ENCODE measurements at regions not wholly inside any gene's neighbourhood (a gene's known extent, or its start where the extent isn't known, plus 50 kb on each side); places are given as distances from the start of the nearest gene placed in this dataset.
"Not testable (repeated sequence)": the region's sequence is repeated elsewhere in the genome, so short reads cannot be mapped to it uniquely, and the experiment has no call there.

DNA sequence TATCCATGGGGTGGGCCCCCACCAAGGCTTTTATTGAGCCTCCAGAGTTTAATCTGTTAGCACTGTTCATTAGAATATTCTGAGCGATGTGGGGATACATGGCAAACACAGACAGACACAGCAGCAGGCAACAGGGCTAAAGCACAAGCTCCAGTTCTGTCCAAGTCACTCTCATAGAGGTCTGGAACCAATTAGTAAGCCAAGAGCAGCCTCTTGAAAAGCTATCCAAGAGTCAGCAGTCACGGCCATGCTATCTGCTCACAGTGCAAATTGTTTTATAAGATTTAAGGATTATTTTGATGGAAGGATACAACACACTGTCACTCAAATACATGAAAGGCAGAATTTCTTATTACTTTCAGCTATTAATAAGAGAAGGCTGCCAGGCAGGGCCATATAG is 86.4 kb upstream of the DGKB start:
- DNase-seq (ENCODE audit: low read depth, low spot score), result no peak
- no peak overlapping the region for H3K4me3 ChIP-seq (ENCODE audit: low read length)

DNA sequence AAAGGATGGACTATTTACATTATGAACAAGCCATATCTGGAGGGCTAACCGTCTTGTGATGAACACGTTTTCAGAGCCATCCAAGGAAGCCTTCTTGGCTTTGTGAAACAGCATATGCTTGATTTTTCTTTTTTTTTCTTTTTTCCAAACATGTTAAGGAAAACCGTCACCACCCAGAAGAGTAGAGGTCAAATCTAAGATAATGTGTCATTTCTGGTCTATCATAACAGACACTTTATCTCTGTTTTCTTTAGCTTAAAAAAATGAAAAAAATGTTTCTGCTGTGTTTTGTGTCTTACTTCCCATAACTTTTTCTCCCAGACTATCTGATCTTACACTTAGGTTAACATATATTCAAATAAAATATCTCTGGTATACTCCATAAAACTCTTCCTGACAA is 76.1 kb upstream of the DGKB start:
- DNase-seq (ENCODE audit: low read depth, low spot score), result no peak
- H3K4me3 ChIP-seq (ENCODE audit: low read length), result no peak overlapping the region

DNA sequence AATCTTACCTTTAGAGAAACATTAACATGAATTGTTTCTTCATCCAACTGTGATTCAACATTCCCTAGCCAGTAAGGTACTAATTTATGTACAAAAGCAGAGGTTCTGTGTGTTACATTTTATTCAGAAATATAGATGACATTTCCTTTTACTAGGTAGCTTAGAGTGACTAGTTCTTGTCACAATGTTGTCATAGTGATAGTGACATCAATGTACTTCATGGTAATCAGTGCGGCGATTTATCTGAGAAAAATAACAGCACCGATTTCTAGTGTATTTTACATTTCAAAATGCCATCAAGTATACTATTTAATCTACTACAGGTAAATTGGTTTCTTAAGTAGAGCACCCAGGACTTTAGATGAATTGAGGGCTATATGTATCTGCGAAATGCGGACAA is 72.1 kb upstream of the DGKB start:
- no peak overlapping the region for H3K4me3 ChIP-seq (ENCODE audit: low read length)
- DNase-seq (ENCODE audit: low read depth, low spot score), result no peak

DNA sequence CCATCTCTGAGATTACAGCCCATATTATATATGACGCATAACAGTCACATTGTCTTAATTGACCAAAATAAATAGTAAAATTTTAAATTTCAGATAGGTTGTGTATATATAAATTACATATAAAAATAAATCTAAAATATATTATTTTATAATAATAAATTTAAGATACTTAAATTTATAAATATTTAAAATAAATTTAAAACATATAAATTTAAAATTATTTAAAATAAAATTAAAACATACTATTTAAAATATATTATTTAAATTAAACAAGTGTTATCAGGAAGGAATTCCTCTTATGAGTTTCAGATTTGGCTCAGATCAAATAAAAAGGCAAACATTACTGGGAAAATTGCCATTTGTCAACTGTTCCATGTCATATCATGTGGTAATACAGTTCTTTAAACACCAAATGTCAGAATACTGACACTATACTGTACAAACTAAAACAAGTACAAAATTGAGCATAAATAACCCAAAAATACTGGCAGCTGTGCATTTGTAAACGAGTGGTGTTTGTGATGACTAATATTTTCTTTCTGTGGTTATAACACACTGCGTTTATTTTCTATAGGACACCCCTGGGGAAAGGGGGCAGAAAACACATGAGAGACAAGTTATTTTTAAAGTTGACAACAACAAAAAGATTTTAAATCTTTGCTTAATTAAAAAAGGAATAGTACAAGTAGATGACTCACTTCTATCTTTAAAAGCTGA is 71.3 kb upstream of the DGKB start:
- H3K4me3 ChIP-seq (ENCODE audit: low read length), result no peak overlapping the region
- no peak for DNase-seq (ENCODE audit: low read depth, low spot score)

DNA sequence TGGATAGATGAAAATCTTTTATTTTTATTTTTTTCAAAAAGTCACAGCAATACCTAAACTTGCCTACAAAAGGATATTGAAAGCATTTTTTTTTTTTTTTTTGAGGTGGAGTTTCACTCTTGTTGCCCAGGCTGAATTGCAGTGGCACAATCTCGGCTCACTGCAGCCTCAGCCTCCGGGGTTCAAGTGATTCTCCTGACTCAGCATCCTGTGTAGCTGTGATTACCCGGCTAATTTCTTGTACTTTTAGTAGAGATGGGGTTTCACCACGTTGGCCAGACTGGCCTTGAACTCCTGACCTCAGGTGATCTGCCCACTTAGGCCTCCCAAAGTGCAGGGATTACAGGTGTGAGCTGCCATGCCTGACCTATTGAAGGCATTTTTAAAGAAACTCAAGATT is 69.1 kb upstream of the DGKB start:
- DNase-seq (ENCODE audit: low read depth, low spot score); H3K4me3 ChIP-seq (ENCODE audit: low read length): not testable (repeated sequence)

DNA sequence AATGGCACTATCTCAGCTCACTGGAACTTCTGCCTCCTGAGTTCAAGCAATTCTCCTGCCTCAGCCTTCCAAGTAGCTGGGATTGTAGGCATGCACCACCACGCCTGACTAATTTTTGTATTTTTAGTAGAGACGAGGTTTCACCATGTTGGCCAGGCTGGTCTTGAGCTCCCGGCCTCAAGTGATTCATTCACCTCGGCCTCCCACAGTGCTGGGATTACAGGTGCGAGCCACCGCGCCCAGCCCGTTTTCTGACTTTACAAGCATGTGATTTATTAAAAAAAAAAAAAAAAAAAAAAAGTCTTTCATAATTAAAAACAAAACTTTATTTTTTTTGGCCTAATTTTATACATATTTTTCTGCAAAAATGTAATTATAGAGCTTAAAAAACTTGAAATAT is 64.8 kb upstream of the DGKB start:
- not testable (repeated sequence) for H3K4me3 ChIP-seq (ENCODE audit: low read length); DNase-seq (ENCODE audit: low read depth, low spot score)

DNA sequence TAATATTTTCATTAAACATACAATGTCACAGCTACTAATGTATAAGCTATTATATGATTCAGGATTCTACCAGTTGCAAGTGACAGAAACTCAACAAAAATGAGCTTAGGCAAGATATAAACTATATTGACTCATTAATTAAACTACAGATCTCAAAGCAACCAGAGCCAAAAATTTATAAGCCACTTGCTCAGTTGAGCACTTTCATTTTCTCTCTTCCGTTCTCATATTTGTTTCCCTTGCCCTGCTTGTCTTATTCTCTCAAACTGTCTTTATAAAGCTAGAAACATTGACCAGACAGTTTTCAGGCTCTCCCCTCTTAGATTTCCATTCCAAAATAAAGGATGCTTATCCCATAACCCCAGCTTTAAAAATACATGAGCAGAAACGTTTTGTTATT is 60.2 kb upstream of the DGKB start:
- DNase-seq (ENCODE audit: low read depth, low spot score), result no peak
- no peak overlapping the region for H3K4me3 ChIP-seq (ENCODE audit: low read length)

DNA sequence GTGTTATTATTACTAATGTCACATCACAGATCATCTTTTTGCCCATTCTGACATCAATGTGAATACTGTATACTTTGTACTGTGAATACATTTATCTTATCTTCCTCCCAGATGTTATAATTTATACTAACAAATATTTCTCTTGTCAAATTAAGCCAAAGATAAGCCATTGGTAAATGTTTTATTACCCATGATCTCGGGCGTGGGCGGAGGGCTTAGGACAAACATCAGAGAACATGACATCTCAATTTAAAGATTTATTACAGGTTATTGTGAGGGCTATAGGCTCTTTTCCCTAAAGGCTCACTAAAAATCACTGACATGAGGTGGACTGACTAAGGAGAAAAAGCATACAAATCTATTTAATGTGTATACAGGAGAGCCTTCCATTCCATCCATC is 58.2 kb upstream of the DGKB start:
- no peak for DNase-seq (ENCODE audit: low read depth, low spot score)
- no peak overlapping the region for H3K4me3 ChIP-seq (ENCODE audit: low read length)

DNA sequence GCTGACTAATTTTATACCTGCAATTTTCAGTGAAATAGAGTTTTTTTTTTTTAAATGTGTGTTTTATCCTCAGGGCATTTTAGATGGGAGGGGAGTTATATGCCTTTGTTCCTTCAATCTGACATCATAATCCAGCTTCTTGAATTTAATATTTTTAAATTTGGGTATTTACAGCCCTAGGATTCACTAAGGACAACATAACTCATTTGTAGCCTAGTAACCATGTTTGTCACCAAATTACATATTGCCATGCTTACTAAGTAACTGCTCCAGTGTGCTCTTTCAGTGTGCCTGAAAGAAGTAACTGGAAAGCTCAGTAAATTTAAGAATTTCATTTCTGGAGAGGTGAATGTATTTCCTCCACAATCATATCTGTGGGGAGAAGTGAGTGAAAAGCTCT is 56.8 kb upstream of the DGKB start:
- H3K4me3 ChIP-seq (ENCODE audit: low read length), result no peak overlapping the region
- no peak for DNase-seq (ENCODE audit: low read depth, low spot score)

DNA sequence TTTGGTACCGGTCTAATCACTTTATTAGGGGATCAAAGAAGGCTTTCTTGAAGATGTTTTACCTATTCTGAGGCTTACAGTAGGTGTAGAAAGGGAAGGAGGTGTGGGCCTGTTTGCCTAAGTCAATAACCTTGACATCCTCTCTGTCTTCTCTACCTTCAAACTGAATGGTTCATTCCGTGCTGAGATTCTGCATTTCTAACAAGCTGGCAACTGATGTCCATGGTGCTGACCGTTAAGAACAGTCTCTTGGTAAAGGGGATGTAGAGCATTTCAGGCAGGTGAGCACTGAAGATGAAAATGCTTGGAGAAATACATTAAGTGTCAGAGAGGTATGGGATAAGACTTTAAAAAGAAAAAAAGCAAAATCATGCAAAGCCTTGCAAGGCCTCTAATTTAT is 51.5 kb upstream of the DGKB start:
- no peak overlapping the region for H3K4me3 ChIP-seq (ENCODE audit: low read length)
- no peak for DNase-seq (ENCODE audit: low read depth, low spot score)

Data from Jurkat, Clone E6-1 (cell line).